Common myeloid progenitor, CD34-positive (primary cell): ENCODE measurements at regions not wholly inside any gene's neighbourhood (a gene's known extent, or its start where the extent isn't known, plus 50 kb on each side); places are given as distances from the start of the nearest gene placed in this dataset.

Experiments
- CTCF ChIA-PET: fragments of 350-600 bp; sonication (Branson Sonifier 250); formaldehyde crosslinking; loops from one replicate; lab custom pipeline; 2021; ENCODE audit warnings: antibody characterized with exemption; lab: Charles Lee
- POLR2A ChIA-PET: fragments of 350-600 bp; sonication (Branson Sonifier 250); formaldehyde crosslinking; loops from one replicate; lab custom pipeline; 2021; ENCODE audit warnings: antibody characterized with exemption; lab: Charles Lee
- DNase-seq, 3 donors: peaks; one replicate each; pipeline versions ENCODE4 v3.0.0 to v3.0.0-alpha.2; 2013
- H3K27ac ChIP-seq, 2 experiments: 1 replicate in 1 of 2; 2 replicates in 1 of 2; pipeline ENCODE4 v1.7.0; 2013; ENCODE audit warnings: inconsistent platforms in 2 of 2, low read length in 2 of 2, mild to moderate bottlenecking in 2 of 2, low read depth in 1 of 2, moderate library complexity in 1 of 2; ENCODE audit not compliant: severe bottlenecking in 2 of 2, insufficient read depth in 1 of 2, poor library complexity in 1 of 2
- H3K27me3 ChIP-seq, 5 experiments: replicated peaks in 2 of 5; 1 replicate in 3 of 5; 2 replicates in 2 of 5; pipeline versions ENCODE4 v1.6.1 to v1.7.0; 2013; ENCODE audit warnings: low read length in 4 of 5, mild to moderate bottlenecking in 2 of 5, moderate library complexity in 2 of 5, inconsistent platforms in 1 of 5; ENCODE audit not compliant: insufficient read depth in 5 of 5, control insufficient read depth in 4 of 5
- H3K36me3 ChIP-seq, 4 experiments: 1 replicate in 2 of 4; 2 replicates in 2 of 4; pipeline versions ENCODE4 v1.6.1 to v1.7.0; 2013; ENCODE audit warnings: low read length in 3 of 4, control low read depth in 1 of 4, mild to moderate bottlenecking in 1 of 4; ENCODE audit not compliant: control insufficient read depth in 4 of 4, insufficient read depth in 4 of 4
- H3K4me1 ChIP-seq, 4 experiments: 1 replicate in 3 of 4; 2 replicates in 1 of 4; pipeline versions ENCODE4 v1.6.1 to v1.7.1; 2013; ENCODE audit warnings: low read length in 3 of 4, mild to moderate bottlenecking in 3 of 4, control low read depth in 1 of 4, inconsistent platforms in 1 of 4, moderate library complexity in 1 of 4; ENCODE audit not compliant: control insufficient read depth in 4 of 4, insufficient read depth in 4 of 4; ENCODE audit errors: control extremely low read depth in 1 of 4
- H3K4me3 ChIP-seq, 7 experiments: 1 replicate in 4 of 7; 2 replicates in 3 of 7; pipeline versions ENCODE4 v1.5.1 to v1.7.0; 2013; ENCODE audit warnings: mild to moderate bottlenecking in 7 of 7, low read length in 6 of 7, moderate library complexity in 6 of 7, inconsistent platforms in 2 of 7, low read depth in 2 of 7, control low read depth in 1 of 7; ENCODE audit not compliant: insufficient read depth in 4 of 7, control insufficient read depth in 1 of 7; ENCODE audit errors: extremely low read depth in 1 of 7
- H3K9me3 ChIP-seq, 5 experiments: 1 replicate in 4 of 5; 2 replicates in 1 of 5; pipeline versions ENCODE4 v1.6.1 to v1.7.1; 2013; ENCODE audit warnings: low read length in 4 of 5, mild to moderate bottlenecking in 2 of 5, inconsistent platforms in 1 of 5, low read depth in 1 of 5, moderate library complexity in 1 of 5; ENCODE audit not compliant: control insufficient read depth in 4 of 5, insufficient read depth in 2 of 5; ENCODE audit errors: control extremely low read depth in 1 of 5
- WGBS: methylation state at CpG from one replicate; pipeline ENCODE4 v1.1.5; 2013; ENCODE audit not compliant: insufficient coverage; 5-methylcytosine and 5-hydroxymethylcytosine counted together

GRCh38 chr2:65489269-65489668 is 56.9 kb upstream of the SPRED2 start:
- Histone ChIP-seq H3K36me3 (no peaks in the 10 kb centered on the region), H3K4me1 (peaks cover 0 to 9% (median 0%) of the 10 kb centered on the region in 4 experiments), H3K27me3 (no peaks in the 10 kb centered on the region), H3K4me3 (no peak overlapping the region), H3K27ac (no peak overlapping the region), H3K9me3 (peaks cover 0 to 21% (median 2%) of the 10 kb centered on the region in 5 experiments)
- no peak for DNase-seq
- ChIA-PET POLR2A (no interaction called here), CTCF (interaction anchor here (1.2 kb wide), 1 partner anchor 52 kb away, joined by 3 read pairs; no protein-coding TSS in a partner anchor)
- WGBS: 90% methylated on average over 5 of the region's 5 CpGs

GRCh38 chr2:65488527-65488926 is 56.1 kb upstream of the SPRED2 start:
- Histone ChIP-seq H3K4me3 (no peak overlapping the region), H3K4me1 (peaks cover 0 to 9% (median 0%) of the 10 kb centered on the region in 4 experiments), H3K9me3 (peaks cover 0 to 21% (median 2%) of the 10 kb centered on the region in 5 experiments), H3K27ac (no peak overlapping the region), H3K27me3 (no peaks in the 10 kb centered on the region), H3K36me3 (no peaks in the 10 kb centered on the region)
- ChIA-PET POLR2A (no interaction called here), CTCF (interaction anchor here (0.6 to 1.0 kb wide), 2 partner anchors 17 to 237 kb away, joined by 3 read pairs; no protein-coding TSS in a partner anchor)
- WGBS: 97% methylated on average over 3 of the region's 3 CpGs
- no peak for DNase-seq

GRCh38 chr2:65487404-65487803 is 55.0 kb upstream of the SPRED2 start:
- ChIA-PET CTCF (interaction anchor here (1.0 kb wide), 1 partner anchor 18 kb away, joined by 3 read pairs; no protein-coding TSS in a partner anchor), POLR2A (no interaction called here)
- DNase-seq: no peak
- Histone ChIP-seq H3K36me3 (no peaks in the 10 kb centered on the region), H3K27me3 (no peaks in the 10 kb centered on the region), H3K27ac (no peak overlapping the region), H3K9me3 (peaks cover 0 to 21% (median 2%) of the 10 kb centered on the region in 5 experiments), H3K4me1 (peaks cover 0 to 9% (median 0%) of the 10 kb centered on the region in 4 experiments), H3K4me3 (no peak overlapping the region)
- 86% methylated on average over 1 of the region's 5 CpGs for WGBS

- 100% methylated on average over 2 of the region's 4 CpGs for WGBS
- CTCF ChIA-PET: no interaction called here
Observed at GRCh38 chr2:65486802-65487201, 54.4 kb upstream of the SPRED2 start.

GRCh38 chr2:65486282-65486681 is 53.9 kb upstream of the SPRED2 start:
- no peaks in the 10 kb centered on the region for H3K36me3 ChIP-seq
- no peak overlapping the region for H3K27ac ChIP-seq
- ChIA-PET CTCF (no interaction called here), POLR2A (no interaction called here)
- no peaks in the 10 kb centered on the region for H3K27me3 ChIP-seq
- 86% methylated on average over 2 of the region's 2 CpGs for WGBS
- peaks cover 0 to 5% (median 0%) of the 10 kb centered on the region in 4 experiments for H3K4me1 ChIP-seq
- DNase-seq: no peak
- no peak overlapping the region for H3K4me3 ChIP-seq
- H3K9me3 ChIP-seq: peaks cover 0 to 21% (median 2%) of the 10 kb centered on the region in 5 experiments

More at GRCh38 chr2:65486802-65487201, 54.4 kb upstream of the SPRED2 start:
- Histone ChIP-seq H3K27me3 (no peaks in the 10 kb centered on the region), H3K27ac (no peak overlapping the region), H3K9me3 (peaks cover 0 to 21% (median 2%) of the 10 kb centered on the region in 5 experiments), H3K4me3 (no peak overlapping the region), H3K4me1 (peaks cover 0 to 9% (median 0%) of the 10 kb centered on the region in 4 experiments), H3K36me3 (no peaks in the 10 kb centered on the region)
- POLR2A ChIA-PET: no interaction called here
- no peak for DNase-seq

- Histone ChIP-seq H3K27me3 (no peaks in the 10 kb centered on the region), H3K4me1 (peaks cover 0 to 2% (median 0%) of the 10 kb centered on the region in 4 experiments), H3K4me3 (no peak overlapping the region), H3K27ac (no peak overlapping the region), H3K36me3 (no peaks in the 10 kb centered on the region), H3K9me3 (peaks cover 0 to 21% (median 2%) of the 10 kb centered on the region in 5 experiments)
- WGBS: 93% methylated on average over 5 of the region's 5 CpGs
- POLR2A ChIA-PET: no interaction called here
- CTCF ChIA-PET: no interaction called here
- DNase-seq: no peak
Observed at GRCh38 chr2:65485839-65486238, 53.4 kb upstream of the SPRED2 start.

- WGBS: 94% methylated on average over 3 of the region's 4 CpGs
- CTCF ChIA-PET: no interaction called here
- H3K27ac ChIP-seq: no peak overlapping the region
Observed at GRCh38 chr2:65483763-65484162, 51.4 kb upstream of the SPRED2 start.

More at GRCh38 chr2:65483763-65484162, 51.4 kb upstream of the SPRED2 start:
- Histone ChIP-seq H3K27me3 (no peaks in the 10 kb centered on the region), H3K9me3 (peaks cover 0 to 13% (median 2%) of the 10 kb centered on the region in 5 experiments), H3K4me3 (no peak overlapping the region), H3K4me1 (peaks cover 0 to 2% (median 0%) of the 10 kb centered on the region in 4 experiments), H3K36me3 (no peaks in the 10 kb centered on the region)
- no peak for DNase-seq
- POLR2A ChIA-PET: no interaction called here
